ENCODE measurements at regions not wholly inside any gene's neighbourhood (a gene's known extent, or its start where the extent isn't known, plus 50 kb on each side); places are given as distances from the start of the nearest gene placed in this dataset.
"Not testable (repeated sequence)": the region's sequence is repeated elsewhere in the genome, so short reads cannot be mapped to it uniquely, and the experiment has no call there.

DNA sequence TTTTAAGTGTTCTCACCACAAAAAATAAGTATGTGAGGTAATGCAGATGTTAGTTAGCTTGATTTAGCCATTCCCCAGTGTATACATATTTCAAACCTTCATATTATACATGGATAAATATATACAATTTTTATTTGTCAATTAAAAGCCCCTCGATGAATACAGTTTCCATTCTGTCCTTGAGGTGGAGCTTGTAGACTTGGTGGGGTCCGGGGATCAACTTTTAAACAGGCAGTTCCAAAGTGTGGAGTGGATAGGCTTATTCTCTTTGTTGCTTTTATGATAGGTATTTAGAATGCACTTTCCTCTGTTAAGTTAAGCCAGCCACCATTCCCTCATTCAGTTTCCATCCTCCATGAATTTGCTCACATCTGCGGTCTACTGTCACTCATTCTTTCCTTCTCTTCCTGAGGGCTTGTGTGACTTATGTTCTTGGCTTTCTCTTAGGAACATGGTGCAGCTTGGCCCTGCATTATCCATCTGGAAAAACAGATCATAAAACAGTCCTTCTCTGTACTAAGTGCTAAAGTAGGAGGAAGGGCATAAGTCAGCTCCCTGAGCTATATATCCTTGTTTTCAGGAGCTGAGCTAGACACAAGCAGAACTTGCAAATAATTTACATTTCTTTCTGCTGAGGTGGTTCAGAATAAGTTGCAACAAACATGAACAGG is 149.1 kb downstream of the NFKBIZ start:
- DNase-seq (ENCODE audit: low read depth in 2 of 2): no peak

GRCh38 chr3:101999177-101999779 is 150.0 kb downstream of the NFKBIZ start:
- DNase-seq (ENCODE audit: low read depth in 2 of 2): no peak

GRCh38 chr3:102000620-102001209 is 151.4 kb downstream of the NFKBIZ start:
- DNase-seq (ENCODE audit: low read depth in 2 of 2): no peak

- DNase-seq (ENCODE audit: low read depth in 2 of 2): no peak
Observed at GRCh38 chr3:102002056-102002455, 152.7 kb downstream of the NFKBIZ start.

GRCh38 chr3:102004561-102004960 is 155.2 kb downstream of the NFKBIZ start:
- DNase-seq (ENCODE audit: low read depth in 2 of 2): no peak

DNA sequence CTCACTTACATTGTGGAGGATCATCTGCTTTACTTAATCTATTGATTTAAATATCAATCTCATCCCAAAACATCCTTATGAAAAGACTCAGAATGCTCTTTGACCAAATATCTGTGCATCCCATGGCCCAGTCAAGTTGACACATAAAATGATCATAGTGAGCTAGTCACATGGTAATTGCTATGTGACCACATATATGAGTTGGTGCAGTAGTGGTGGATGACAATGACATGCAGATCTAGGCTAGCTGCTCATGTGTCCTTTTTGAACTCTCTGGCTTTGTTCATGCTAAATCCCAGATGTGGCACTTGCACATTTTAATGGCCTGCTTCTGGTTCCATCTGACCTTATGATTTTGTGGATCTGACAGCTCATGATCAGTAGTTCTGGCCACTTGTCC is 156.2 kb downstream of the NFKBIZ start:
- DNase-seq (ENCODE audit: low read depth in 2 of 2): no peak

GRCh38 chr3:102006812-102007485 is 157.6 kb downstream of the NFKBIZ start:
- no peak for DNase-seq (ENCODE audit: low read depth in 2 of 2)

- not testable (repeated sequence) for DNase-seq (ENCODE audit: low read depth in 2 of 2)
Observed at GRCh38 chr3:102008436-102008835, 159.1 kb downstream of the NFKBIZ start.

GRCh38 chr3:102016417-102016816 is 167.1 kb downstream of the NFKBIZ start:
- no peak for DNase-seq (ENCODE audit: low read depth in 2 of 2)

- DNase-seq (ENCODE audit: low read depth in 2 of 2): no peak
Observed at GRCh38 chr3:102017784-102018183, 168.5 kb downstream of the NFKBIZ start.

DNA sequence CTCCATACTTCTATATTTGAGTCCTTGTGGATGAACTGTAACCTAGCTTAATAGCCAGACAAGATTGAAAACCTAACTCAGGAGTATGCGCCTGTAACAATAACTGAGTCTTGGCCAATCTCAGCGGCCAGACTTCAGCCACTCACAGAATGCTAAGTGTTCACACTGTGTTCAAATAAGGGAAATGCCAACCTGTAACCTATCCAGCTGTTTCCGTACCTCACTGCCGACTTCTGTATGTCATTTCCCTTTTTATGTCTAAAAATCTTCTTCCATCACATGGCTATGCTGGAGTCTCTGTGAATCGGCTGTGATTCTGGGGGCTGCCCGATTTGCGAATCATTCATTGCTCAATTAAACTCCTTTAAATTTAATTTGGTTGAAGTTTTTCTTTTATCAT is 169.2 kb downstream of the NFKBIZ start:
- no peak for DNase-seq (ENCODE audit: low read depth in 2 of 2)

- DNase-seq (ENCODE audit: low read depth in 2 of 2): no peak
Observed at GRCh38 chr3:102020735-102021134, 171.4 kb downstream of the NFKBIZ start.

- no peak for DNase-seq (ENCODE audit: low read depth in 2 of 2)
Observed at GRCh38 chr3:102024270-102024904, 175.1 kb downstream of the NFKBIZ start.

GRCh38 chr3:102025606-102026270 is 176.4 kb downstream of the NFKBIZ start:
- no peak for DNase-seq (ENCODE audit: low read depth in 2 of 2)

- DNase-seq (ENCODE audit: low read depth in 2 of 2): no peak
Observed at GRCh38 chr3:102026656-102027055, 177.3 kb downstream of the NFKBIZ start.

- DNase-seq (ENCODE audit: low read depth in 2 of 2): no peak
Observed at GRCh38 chr3:102030661-102031060, 181.3 kb downstream of the NFKBIZ start.

DNA sequence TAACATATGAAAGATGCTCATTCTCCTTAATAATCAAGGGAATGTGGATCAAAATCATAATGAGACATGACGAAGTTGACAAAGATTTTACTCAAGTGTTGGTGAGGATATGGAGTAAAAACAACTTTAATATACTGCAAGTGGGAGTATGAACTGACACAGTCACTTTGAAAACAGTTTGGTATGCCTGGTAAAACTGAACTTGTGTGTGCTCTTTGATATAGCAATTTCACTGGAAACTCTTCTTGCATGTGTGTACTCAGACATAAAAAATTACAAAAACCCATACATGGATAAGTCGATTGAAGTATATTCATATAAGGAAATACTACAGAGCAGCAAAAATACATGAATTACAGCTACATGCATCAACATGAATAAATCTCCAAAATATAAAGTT is 182.5 kb downstream of the NFKBIZ start:
- no peak for DNase-seq (ENCODE audit: low read depth in 2 of 2)

- DNase-seq (ENCODE audit: low read depth in 2 of 2): no peak
Observed at GRCh38 chr3:102032491-102033383, 183.4 kb downstream of the NFKBIZ start.

DNA sequence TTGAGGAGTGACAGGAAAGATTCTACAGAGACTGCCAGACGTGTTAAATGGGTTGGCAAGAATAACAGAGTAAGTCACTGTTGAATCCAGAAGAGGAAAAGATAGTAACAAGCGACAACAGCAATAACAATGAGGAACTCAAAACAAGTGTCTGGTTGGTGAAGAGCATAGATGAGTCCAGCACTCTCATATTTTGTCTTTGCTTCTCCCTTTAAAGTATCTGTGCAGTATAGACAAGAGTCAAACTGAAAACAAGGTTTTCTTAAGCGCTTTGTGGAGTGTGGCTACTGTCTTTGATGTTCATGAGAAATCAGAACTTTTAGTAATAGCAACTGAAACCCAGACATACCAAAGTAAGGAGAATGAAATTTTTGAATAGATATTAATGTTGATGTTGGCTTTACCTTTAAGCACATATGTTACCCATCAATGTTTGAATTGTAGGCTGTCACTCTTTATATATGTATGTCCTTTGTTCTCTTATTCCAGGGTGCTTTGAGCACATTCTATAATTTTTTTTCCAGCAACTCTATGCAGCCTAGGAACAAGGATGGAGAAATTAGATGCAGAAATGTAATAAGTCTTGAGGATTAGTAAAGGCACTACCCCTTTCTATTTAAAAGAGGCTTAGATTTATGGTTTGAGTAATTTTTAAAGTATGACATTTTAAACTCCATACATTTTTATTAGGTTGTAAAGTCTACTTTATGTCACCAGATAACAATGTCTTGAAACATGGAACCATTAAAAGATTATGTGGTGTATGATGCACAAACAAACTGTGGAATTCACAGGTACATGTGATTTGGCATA is 185.5 kb downstream of the NFKBIZ start:
- no peak for DNase-seq (ENCODE audit: low read depth in 2 of 2)

GRCh38 chr3:102036017-102036416 is 186.7 kb downstream of the NFKBIZ start:
- DNase-seq (ENCODE audit: low read depth in 2 of 2): no peak

Data from stimulated activated CD8-positive, alpha-beta memory T cell treated with anti-CD3 and anti-CD28 coated beads, Interleukin-7, amount 100 ng/mL, for 1 hour (primary cell).